Testis (tissue), 2 donors: ENCODE measurements at regions not wholly inside any gene's neighbourhood (a gene's known extent, or its start where the extent isn't known, plus 50 kb on each side); places are given as distances from the start of the nearest gene placed in this dataset.

ENCODE experiments used
- POLR2A ChIP-seq: fragments of 450-650 bp; IDR thresholded peaks from one replicate; pipeline ENCODE4 v1.6.1; 2017; ENCODE audit warnings: antibody characterized with exemption, mild to moderate bottlenecking, moderate library complexity
- TF ChIP-seq, protein P1 (sequence below), 3 experiments: fragments of 450-650 bp in 2 of 3; fragments of 200-600 bp in 1 of 3; sonication (generic) in 1 of 3; IDR thresholded peaks; one replicate each; pipeline ENCODE4 v1.5.1; 2016 to 2019; ENCODE audit warnings: antibody characterized with exemption in 3 of 3, mild to moderate bottlenecking in 2 of 3, moderate library complexity in 1 of 3

DNA sequence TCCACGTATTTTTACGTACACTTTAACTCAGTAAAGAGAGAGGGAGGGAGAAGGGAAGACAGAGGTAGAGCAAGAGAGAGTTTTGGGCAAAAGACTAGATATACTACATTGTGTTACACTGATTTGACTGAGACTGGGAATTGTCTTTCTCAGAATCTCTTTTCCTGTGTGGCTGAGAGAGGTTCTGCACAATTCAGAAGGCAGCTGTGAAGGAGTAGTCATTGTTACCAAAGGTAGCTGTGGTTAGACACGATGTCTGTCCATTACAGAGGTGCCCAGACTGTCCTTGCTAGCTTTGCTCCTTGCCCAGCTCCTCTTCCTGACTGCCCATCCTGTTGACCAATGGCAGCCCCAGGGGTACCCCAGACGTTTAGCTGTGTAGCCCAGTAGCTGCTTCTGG, 577.5 kb upstream of the CBLB start:
- TF ChIP-seq, protein P1, sequence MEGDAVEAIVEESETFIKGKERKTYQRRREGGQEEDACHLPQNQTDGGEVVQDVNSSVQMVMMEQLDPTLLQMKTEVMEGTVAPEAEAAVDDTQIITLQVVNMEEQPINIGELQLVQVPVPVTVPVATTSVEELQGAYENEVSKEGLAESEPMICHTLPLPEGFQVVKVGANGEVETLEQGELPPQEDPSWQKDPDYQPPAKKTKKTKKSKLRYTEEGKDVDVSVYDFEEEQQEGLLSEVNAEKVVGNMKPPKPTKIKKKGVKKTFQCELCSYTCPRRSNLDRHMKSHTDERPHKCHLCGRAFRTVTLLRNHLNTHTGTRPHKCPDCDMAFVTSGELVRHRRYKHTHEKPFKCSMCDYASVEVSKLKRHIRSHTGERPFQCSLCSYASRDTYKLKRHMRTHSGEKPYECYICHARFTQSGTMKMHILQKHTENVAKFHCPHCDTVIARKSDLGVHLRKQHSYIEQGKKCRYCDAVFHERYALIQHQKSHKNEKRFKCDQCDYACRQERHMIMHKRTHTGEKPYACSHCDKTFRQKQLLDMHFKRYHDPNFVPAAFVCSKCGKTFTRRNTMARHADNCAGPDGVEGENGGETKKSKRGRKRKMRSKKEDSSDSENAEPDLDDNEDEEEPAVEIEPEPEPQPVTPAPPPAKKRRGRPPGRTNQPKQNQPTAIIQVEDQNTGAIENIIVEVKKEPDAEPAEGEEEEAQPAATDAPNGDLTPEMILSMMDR (IDR thresholded peaks at IDR 0.05): no peak
- no peak for TF ChIP-seq POLR2A
